MCF 10A (cell line): ENCODE measurements at regions not wholly inside any gene's neighbourhood (a gene's known extent, or its start where the extent isn't known, plus 50 kb on each side); places are given as distances from the start of the nearest gene placed in this dataset.
"Not testable (repeated sequence)": the region's sequence is repeated elsewhere in the genome, so short reads cannot be mapped to it uniquely, and the experiment has no call there.

ENCODE experiments used
- BruUV-seq: library from RNA; stranded (reverse); fragments of 400-500 nt; replicated peaks from 2 replicates; lab custom pipeline; 2021; lab: Mats Ljungman, UMichigan
- CTCF ChIA-PET: fragments of 300-600 bp; sonication (Branson Sonifier 250); formaldehyde crosslinking; extraction: SDS; loops from one replicate; lab custom pipeline; 2021; ENCODE audit warnings: antibody characterized with exemption, inconsistent platforms; lab: Yijun Ruan, JAX
- POLR2A ChIA-PET: fragments of 300-600, 350-650 bp; sonication (Branson Sonifier 250); formaldehyde crosslinking; extraction: SDS; loops from one replicate; lab custom pipeline; 2020; ENCODE audit warnings: antibody characterized with exemption, inconsistent platforms; lab: Yijun Ruan, JAX
- DNase-seq: peaks from one replicate; pipeline ENCODE4 v3.0.0-alpha.2; 2018; ENCODE audit not compliant: unreplicated experiment
- H3K27ac Mint-ChIP-seq: one replicate; pipeline ENCODE4 v1.8.0; 2022; ENCODE audit warnings: mild to moderate bottlenecking, low read depth, mixed read lengths; ENCODE audit not compliant: unreplicated experiment
- H3K27me3 Mint-ChIP-seq: one replicate; pipeline ENCODE4 v1.8.0; 2022; ENCODE audit warnings: mixed read lengths; ENCODE audit not compliant: insufficient read depth, unreplicated experiment
- H3K36me3 Mint-ChIP-seq: one replicate; pipeline ENCODE4 v1.8.0; 2022; ENCODE audit warnings: mild to moderate bottlenecking, moderate library complexity, mixed read lengths; ENCODE audit not compliant: insufficient read depth, unreplicated experiment
- H3K4me1 Mint-ChIP-seq: one replicate; pipeline ENCODE4 v1.8.0; 2022; ENCODE audit warnings: mixed read lengths; ENCODE audit not compliant: insufficient read depth, unreplicated experiment
- H3K4me3 Mint-ChIP-seq: one replicate; pipeline ENCODE4 v1.8.0; 2022; ENCODE audit warnings: mild to moderate bottlenecking, moderate library complexity, mixed read lengths; ENCODE audit not compliant: unreplicated experiment
- H3K9me3 Mint-ChIP-seq: one replicate; pipeline ENCODE4 v1.8.0; 2022; ENCODE audit warnings: mixed read lengths; ENCODE audit not compliant: unreplicated experiment
- intact Hi-C: fragments of 100-400 bp; cut with micrococcal nuclease; formaldehyde crosslinking; loops from 2 replicates; pipeline ENCODE4 v1.14.1; 2022

GRCh38 chr15:22649458-22649857 is 137.0 kb upstream of the NIPA1 start:
- intact Hi-C loops, BruUV-seq, DNase-seq, POLR2A ChIA-PET, H3K36me3 Mint-ChIP-seq, H3K4me1 Mint-ChIP-seq, CTCF ChIA-PET, H3K27ac Mint-ChIP-seq, H3K4me3 Mint-ChIP-seq, H3K9me3 Mint-ChIP-seq: not testable (repeated sequence)
- H3K27me3 Mint-ChIP-seq = peaks cover 11% of the 10 kb centered on the region

GRCh38 chr15:22651179-22651578 is 135.3 kb upstream of the NIPA1 start:
- H3K4me3 Mint-ChIP-seq, H3K4me1 Mint-ChIP-seq, BruUV-seq, H3K9me3 Mint-ChIP-seq, intact Hi-C loops, DNase-seq, H3K27ac Mint-ChIP-seq, H3K36me3 Mint-ChIP-seq, POLR2A ChIA-PET: not testable (repeated sequence)
- peaks cover 11% of the 10 kb centered on the region for H3K27me3 Mint-ChIP-seq
- CTCF ChIA-PET = interaction anchor here (0.5 kb wide), 1 partner anchor 200 kb away, joined by 3 read pairs; no protein-coding TSS in a partner anchor

DNA sequence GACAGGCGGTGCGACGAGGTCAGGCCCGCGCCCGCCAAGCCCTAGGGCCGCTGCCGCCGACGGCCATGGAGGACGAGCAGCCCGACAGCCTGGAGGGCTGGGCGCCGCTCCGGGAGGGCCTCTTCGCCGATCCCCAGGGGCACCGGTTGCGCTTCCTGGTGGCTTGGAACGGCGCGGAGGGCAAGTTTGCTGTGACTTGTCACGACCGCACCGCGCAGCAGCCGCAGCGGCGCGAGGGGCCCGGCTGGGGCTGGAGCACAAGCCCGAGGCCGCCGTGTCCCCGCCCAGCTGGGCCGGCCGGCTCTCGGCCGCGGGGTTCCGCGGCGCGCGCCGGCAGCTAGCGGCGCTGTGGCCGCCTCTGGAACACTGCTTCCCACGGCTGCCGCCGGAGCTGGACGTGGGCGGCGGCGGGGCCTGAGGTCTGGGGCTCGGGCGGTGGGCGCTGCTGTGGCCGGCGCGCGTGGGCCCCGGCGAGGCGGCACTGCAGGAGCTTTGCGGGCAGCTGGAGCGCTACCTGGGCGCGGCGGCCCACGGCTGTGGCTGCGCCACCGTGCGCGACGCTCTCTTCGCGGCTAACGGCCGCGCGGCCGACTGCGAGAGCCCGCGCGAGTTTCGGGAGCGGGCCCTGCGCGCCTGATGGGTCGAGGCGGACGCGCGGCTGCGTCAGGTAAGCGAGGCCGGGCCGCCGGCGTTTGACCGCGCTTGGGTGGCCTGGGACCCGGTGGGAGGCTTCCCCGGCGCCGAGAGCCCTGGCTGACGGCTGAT is 122.0 kb upstream of the NIPA1 start:
- H3K4me3 Mint-ChIP-seq = peak overlapping the region; percentile 79
- POLR2A ChIA-PET = not testable (repeated sequence)

DNA sequence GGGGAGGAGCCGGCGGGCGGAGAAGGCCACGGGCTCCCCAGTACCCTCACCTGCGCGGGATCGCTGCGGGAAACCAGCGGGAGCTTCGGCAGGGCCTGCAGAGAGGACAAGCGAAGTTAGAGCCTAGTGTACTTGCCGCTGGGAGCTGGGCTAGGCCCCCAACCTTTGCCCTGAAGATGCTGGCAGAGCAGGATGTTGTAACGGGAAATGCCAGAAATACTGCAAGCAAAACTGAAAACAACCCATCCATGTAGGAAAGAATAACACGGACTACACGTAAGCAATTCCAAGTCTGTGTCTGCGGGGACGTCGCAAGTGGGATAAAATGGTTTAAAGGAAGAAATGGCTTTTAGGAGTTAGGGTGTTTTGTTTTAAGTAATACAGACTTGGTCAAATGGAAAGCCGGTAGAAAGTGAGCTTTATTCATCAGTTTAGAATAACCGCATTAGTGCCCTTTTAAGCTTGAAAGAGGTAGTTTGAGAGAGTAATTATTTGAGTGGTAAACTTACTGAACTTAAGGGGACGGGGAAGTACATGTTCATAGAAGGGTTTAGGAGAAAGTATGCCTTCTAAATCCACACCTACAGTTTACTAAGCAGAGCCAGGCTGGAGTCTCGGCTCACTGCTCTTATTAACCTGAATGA is 121.3 kb upstream of the NIPA1 start:
- BruUV-seq = TSS peak; percentile 57
- peak; percentile 52 for DNase-seq
- intact Hi-C loops, H3K36me3 Mint-ChIP-seq, H3K4me1 Mint-ChIP-seq, H3K27me3 Mint-ChIP-seq, H3K9me3 Mint-ChIP-seq: not testable (repeated sequence)
- peak overlapping the region; percentile 94 for H3K27ac Mint-ChIP-seq
- peak overlapping the region; percentile 79 for H3K4me3 Mint-ChIP-seq
- ChIA-PET CTCF (interaction anchor here (0.5 kb wide), 1 partner anchor 174 kb away, joined by 3 read pairs; no protein-coding TSS in a partner anchor), POLR2A (interaction anchor here (1.1 kb wide), 1 partner anchor 173 kb away, joined by 5 read pairs; the partner anchor contains the start of gene NIPA2)

More for the DNA sequence above, 122.0 kb upstream of the NIPA1 start:
- CTCF ChIA-PET = interaction anchor here (0.5 kb wide), 1 partner anchor 175 kb away, joined by 3 read pairs; no protein-coding TSS in a partner anchor
- H3K27me3 Mint-ChIP-seq, intact Hi-C loops, H3K9me3 Mint-ChIP-seq, BruUV-seq, H3K36me3 Mint-ChIP-seq, H3K4me1 Mint-ChIP-seq: not testable (repeated sequence)
- peak; percentile 15 for DNase-seq
- H3K27ac Mint-ChIP-seq = peak overlapping the region; percentile 94

DNA sequence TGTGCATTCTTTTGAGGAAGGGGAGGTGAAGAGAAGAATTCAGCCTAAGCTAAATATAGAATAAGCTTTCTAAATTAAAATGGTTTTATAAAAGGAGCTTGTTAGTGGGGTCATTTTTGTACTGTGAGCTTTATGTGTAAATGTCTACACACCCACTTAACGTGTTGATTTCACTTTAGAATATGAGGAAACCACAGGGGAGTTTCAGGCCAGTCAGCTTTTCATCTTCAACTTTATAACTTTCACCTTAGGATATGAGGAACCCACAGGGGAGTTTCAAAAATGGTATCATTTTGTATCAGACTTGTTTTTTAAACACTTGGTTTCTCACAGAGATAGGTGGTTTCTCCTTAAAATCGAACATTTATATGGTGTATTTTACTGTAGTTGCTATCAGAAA is 120.7 kb upstream of the NIPA1 start:
- CTCF ChIA-PET, BruUV-seq, H3K9me3 Mint-ChIP-seq, H3K36me3 Mint-ChIP-seq, H3K27me3 Mint-ChIP-seq, DNase-seq, intact Hi-C loops, H3K4me1 Mint-ChIP-seq: not testable (repeated sequence)
- Mint-ChIP-seq H3K4me3 (peak overlapping the region; percentile 79), H3K27ac (peak overlapping the region; percentile 94)
- POLR2A ChIA-PET = interaction anchor here (1.1 kb wide), 1 partner anchor 172 kb away, joined by 5 read pairs; the partner anchor contains the start of gene NIPA2

DNA sequence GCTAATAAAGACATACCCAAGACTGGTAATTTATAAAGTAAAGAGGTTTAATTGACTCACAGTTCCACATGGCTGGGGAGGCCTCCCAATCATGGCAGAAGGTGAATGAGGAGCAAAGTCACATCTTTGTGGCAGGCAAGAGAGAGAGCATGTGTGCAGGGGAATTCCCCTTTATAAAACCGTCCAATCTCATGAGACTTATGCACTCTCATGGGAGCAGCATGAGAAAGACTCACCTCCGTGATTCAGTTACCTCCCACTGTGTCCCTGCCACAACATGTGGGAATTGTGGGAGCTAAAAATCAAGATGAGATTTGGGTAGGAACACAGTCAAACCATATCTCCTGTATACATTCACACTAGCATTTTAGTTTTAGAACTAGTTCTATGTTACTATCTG is 101.7 kb upstream of the NIPA1 start:
- H3K27me3 Mint-ChIP-seq, POLR2A ChIA-PET, H3K9me3 Mint-ChIP-seq, H3K4me1 Mint-ChIP-seq, CTCF ChIA-PET, H3K4me3 Mint-ChIP-seq, intact Hi-C loops, H3K36me3 Mint-ChIP-seq, BruUV-seq, H3K27ac Mint-ChIP-seq: not testable (repeated sequence)
- peak; percentile 1 for DNase-seq

DNA sequence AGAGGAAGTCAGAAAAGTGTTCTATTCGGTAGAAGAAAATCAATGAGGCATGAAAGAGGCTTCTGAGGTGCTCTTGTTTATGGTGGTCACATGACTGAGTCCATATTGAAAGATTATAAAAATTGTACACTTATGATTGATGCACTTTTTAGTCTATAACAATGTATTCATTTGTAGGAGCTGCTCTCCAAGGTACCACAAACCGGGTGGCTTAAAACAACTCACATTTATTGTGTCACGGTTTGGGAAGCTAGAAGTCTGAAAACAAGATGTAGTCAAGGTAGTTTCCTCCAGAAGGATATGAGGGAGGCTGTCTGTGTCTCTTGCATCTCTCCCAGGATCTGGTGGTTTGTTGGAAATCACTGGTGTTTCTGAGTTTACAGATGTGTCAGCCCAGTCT is 86.6 kb upstream of the NIPA1 start:
- intact Hi-C loops = not testable (repeated sequence)

GRCh38 chr15:22710831-22711341 is 75.6 kb upstream of the NIPA1 start:
- CTCF ChIA-PET, H3K4me3 Mint-ChIP-seq, POLR2A ChIA-PET: not testable (repeated sequence)

More for the DNA sequence above, 86.6 kb upstream of the NIPA1 start:
- DNase-seq = peak; percentile 0
- H3K36me3 Mint-ChIP-seq, BruUV-seq, H3K9me3 Mint-ChIP-seq, H3K27me3 Mint-ChIP-seq, H3K4me1 Mint-ChIP-seq, POLR2A ChIA-PET, CTCF ChIA-PET, H3K27ac Mint-ChIP-seq, H3K4me3 Mint-ChIP-seq: not testable (repeated sequence)

DNA sequence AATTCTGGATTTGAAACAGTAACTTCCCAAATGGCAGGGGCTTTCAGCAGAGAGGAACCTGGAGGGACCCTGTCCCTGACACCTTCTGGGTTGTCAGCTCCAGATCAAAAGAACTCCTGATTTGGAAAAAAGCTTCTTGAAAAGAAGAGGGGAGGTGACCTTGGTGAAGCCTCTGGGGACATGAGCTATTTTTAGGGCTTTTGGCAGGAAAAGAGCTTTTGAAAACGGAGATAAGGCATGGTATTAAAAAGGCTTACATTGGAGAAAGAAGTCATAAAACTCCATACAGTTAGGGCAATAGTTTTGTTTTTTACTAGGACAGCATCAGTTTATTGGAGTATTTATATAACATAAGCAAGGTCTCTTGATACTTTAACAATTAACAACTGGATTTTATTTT is 72.5 kb upstream of the NIPA1 start:
- H3K4me1 Mint-ChIP-seq, H3K4me3 Mint-ChIP-seq, BruUV-seq, H3K9me3 Mint-ChIP-seq, intact Hi-C loops, H3K27ac Mint-ChIP-seq, DNase-seq, H3K27me3 Mint-ChIP-seq, POLR2A ChIA-PET, H3K36me3 Mint-ChIP-seq, CTCF ChIA-PET: not testable (repeated sequence)

More at GRCh38 chr15:22710831-22711341, 75.6 kb upstream of the NIPA1 start:
- H3K4me1 Mint-ChIP-seq, H3K27me3 Mint-ChIP-seq, BruUV-seq, H3K36me3 Mint-ChIP-seq, DNase-seq, H3K27ac Mint-ChIP-seq, intact Hi-C loops, H3K9me3 Mint-ChIP-seq: not testable (repeated sequence)
